ENCODE measurements at regions not wholly inside any gene's neighbourhood (a gene's known extent, or its start where the extent isn't known, plus 50 kb on each side); places are given as distances from the start of the nearest gene placed in this dataset.

DNA sequence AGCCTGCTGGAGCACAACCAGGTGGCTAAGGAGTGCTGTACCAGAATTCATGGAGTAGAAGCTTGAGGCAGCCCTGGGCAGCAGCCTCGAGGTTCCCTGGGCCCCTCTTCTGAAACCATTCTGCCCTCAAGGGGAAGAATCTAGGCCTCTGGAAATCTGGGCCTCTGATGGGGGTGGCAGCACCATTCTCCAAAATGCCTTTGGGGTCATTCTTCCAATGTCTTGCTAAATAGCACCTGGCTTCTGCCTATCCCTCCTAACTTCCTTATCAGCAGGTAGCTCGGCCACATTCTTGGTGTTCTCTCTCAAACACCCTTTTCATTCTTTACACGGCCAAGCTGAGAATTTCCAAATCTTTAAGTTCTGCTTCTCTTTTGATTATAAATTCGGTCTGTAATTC, 473.6 kb downstream of the BCOR start:
- no peak for DNase-seq

GRCh38 chrX:39625810-39626209, 471.9 kb downstream of the BCOR start:
- DNase-seq = no peak

GRCh38 chrX:39626749-39627148, 471.0 kb downstream of the BCOR start:
- no peak for DNase-seq

DNA sequence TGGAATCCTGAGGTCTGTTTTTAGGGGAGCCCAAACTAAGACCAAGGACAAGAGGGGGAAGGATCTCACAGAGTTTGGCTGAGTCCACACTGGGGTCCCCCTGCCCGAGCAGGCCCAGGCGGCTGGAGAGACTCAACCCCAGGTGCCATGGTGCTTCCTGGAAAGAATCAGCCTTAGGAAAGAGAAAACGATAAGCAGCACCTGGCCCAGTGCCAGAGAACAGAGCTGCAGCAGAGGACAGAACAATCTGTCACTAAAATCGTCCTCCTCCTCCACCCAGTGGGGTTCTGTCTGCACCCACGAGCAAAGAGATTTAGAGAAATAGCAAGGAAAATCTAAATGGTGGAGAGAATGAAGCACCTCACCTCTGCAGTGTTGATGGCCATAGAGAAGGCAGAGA, 470.5 kb downstream of the BCOR start:
- DNase-seq = no peak

DNA sequence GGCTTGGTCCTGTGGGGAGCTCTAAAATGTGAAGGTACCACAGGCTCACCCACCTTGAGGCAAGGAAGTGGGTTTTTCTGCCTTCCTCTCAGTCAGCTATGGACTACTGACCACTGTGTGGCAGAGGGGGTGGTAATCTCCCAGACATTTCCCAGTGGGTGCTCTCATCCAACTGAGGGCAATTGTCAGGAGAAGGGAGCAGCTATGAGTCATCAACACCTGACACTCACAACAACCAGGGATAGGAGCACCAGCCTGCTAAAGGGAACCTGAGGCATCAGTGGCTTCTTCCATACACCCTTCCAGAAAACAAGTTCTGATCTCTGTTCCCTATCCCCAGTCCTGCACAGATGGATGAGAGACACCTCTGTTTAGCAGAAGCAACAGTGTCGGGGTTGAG, 468.8 kb downstream of the BCOR start:
- no peak for DNase-seq

DNA sequence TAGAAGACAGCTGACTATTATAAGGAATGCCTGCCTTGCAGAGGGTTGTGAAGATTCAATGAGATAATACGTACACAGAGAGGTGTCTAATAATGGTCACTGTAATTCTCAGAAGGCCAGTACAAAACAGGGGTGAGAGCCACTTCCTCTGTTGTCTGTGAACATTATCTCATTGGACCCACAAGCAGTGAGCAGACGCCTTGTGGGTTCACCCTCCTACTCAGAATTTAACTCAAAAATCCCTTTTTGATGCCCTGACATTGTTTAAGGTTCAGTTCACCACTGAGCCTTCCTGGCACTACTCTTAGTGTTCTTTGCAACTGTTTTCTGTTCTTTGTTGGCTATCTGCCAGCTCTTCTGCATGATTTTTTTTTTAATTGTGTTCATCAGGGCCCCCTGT, 467.4 kb downstream of the BCOR start:
- DNase-seq = no peak

DNA sequence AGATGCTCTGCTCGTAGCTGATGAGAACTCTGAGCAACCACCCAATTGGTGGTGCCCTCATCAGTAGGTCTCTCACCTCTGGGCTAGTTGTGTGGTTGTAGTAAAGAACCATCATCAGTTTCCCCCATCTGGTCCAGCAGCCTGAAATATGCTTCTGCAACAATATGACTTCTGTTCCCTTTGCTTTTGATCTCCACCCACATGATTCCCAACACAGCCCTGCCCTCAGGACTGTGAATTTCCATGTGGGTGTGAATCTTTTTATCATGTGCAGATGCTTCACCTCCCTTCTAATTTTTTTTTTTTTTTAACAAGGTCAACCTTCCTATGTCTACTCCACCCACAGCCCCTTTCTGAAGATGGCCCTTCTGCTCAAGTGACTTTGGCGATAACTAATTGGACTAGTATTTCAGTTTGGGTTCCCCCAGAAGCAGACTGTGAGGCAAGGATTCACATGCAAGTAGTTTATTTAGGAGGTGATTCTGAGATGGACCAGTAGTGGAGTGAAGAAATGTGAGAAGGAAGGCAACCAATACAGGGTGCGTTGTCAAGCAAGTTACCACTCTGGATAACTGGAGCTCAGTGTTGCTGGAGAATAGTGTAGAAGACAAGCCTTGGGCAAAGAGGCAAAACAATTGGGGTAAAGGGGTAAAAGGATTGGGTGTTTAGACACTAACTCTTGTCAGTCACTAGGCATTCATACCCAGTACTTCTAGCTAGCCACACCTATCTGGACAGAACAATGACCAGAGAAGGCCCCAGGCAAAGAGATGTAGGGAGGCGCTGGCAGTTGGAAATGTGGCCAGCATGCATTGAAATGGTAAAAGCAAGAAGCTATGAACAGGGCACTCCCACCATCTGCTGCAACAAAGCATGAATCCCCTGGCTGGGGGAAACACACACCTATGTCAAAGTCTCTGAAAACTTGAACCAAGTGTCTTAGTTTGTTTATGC, 466.2 kb downstream of the BCOR start:
- no peak for DNase-seq

DNA sequence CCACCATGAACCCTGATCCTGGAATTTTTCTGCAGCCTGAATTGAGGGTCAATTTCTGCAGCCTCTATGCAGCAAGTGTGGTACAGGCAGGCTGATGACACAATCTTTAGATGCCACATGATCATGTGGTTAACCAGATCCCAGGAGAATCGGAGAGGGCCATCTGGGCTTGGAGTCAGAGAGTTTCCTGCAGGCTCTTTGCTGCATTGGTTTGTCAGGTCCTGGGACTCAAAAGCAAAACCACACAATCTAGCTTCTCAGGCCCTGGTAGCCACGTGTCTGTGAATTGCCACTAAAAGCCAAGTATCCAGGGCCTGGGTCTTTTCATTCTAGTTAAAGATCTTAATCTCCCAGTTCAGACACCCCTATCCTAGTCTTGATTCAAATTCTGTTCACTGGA, 464.5 kb downstream of the BCOR start:
- no peak for DNase-seq

DNA sequence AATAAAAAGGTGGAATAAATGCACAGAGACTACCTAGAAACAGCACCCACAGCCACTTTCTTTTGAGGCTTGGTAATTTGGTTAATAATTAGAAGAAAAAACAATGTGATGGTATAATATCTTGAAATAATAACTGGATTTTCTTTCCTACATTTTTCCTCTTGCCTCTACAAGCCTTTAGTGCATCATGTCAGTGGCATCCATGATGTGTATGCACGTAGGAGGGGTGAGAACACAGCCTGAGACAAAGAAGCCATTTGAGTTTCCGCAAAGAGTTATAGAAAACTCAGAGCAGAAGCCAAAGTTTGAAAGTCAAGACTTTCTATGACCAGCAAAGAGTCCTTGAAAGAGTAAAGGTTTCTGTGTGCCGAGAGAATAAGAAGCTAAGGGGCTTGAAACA, 461.3 kb downstream of the BCOR start:
- DNase-seq = no peak

- DNase-seq = no peak
Observed at GRCh38 chrX:39638526-39638925, 459.2 kb downstream of the BCOR start.

- DNase-seq = no peak
Observed at GRCh38 chrX:39639871-39640270, 457.9 kb downstream of the BCOR start.

GRCh38 chrX:39640866-39641265, 456.9 kb downstream of the BCOR start:
- DNase-seq = no peak

DNA sequence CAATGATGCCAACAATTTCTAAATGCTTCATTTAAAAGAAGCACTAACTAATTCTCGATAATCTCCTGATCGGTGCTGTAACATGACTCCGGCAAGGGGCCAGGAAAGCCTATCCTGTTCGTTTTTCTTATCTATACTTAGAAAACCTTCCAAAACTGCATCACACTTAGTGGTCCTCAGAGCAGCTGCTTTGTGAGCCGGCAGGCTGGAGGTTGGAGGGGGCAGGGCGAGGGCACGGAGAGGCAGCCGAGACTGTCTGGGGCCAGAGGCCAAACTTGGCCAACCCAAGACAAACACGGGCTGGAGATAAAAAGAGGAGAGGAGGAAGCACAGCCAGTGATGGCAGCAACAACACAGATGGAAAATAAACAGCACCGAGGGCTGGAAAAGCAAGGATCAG, 455.7 kb downstream of the BCOR start:
- DNase-seq = no peak

GRCh38 chrX:39643550-39643949, 454.2 kb downstream of the BCOR start:
- no peak for DNase-seq

GRCh38 chrX:39645178-39645895, 452.4 kb downstream of the BCOR start:
- DNase-seq = peak; percentile 4

- no peak for DNase-seq
Observed at GRCh38 chrX:39648548-39649254, 449.1 kb downstream of the BCOR start.

- no peak for DNase-seq
Observed at GRCh38 chrX:39650768-39651347, 446.9 kb downstream of the BCOR start.

DNA sequence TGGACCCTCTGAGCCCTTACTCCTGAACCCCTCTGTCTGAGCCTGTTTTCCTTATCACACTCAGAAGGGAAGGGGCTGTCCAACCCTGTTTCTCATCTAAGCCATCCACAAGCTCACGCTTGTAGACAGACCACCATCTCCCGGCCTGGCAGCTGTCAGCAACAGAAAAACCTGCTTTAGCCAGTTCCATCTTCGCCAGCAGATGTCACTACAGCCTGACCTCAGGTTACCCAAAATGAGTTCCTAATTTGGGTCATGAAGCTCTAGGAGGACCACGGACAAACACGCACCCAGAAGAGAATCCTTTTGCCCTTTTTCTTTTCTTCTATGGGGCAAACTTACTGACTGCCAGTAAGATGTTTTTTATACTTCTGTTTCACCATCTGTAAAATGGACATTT, 445.4 kb downstream of the BCOR start:
- DNase-seq = no peak

DNA sequence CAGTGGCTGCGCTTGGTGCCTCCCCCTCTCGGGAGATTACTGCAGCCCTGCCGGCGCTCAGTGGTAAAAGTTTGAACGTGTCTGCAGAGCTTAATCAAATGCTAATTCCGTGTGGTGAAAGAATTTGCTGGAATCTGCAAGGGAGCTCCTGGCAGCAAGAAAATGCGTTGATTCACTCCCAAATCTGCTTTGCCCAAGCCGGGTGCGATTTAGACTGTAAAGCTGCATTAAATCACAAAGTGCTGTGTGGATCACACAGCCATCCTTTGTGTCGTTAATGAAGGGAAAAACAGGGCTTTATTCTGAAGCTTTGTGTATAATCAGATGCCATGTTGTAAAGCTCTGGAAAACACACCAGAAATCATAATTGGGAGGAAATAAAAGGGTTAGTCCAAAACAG, 444.1 kb downstream of the BCOR start:
- no peak for DNase-seq

GRCh38 chrX:39654183-39654925, 443.4 kb downstream of the BCOR start:
- DNase-seq = no peak

GRCh38 chrX:39654952-39655351, 442.8 kb downstream of the BCOR start:
- no peak for DNase-seq

GRCh38 chrX:39661116-39661907, 436.4 kb downstream of the BCOR start:
- DNase-seq = no peak
